ENCODE measurements at regions not wholly inside any gene's neighbourhood (a gene's known extent, or its start where the extent isn't known, plus 50 kb on each side); places are given as distances from the start of the nearest gene placed in this dataset.

GRCh38 chr5:73295921-73296320 lies 122.9 kb downstream of the TMEM174 start (continued):
- TF ChIP-seq GABPA (IDR thresholded peaks at IDR 0.05; ENCODE audit: low read depth): no peak
- no peak for TF ChIP-seq MTA3 (IDR thresholded peaks at IDR 0.05; ENCODE audit: borderline replicate concordance, low read length)
- TF ChIP-seq SKIL (IDR thresholded peaks at IDR 0.05; ENCODE audit: low read depth, poor library complexity, severe bottlenecking): no peak
- no peak for TF ChIP-seq CBX3 (IDR thresholded peaks at IDR 0.05; ENCODE audit: borderline replicate concordance, low read depth)
- TF ChIP-seq ZNF274 (IDR thresholded peaks at IDR 0.05; ENCODE audit: insufficient read depth, insufficient read length): no peak
- no peak for TF ChIP-seq SIN3A (IDR thresholded peaks at IDR 0.05; ENCODE audit: low read depth, low read length)

GRCh38 chr5:73295447-73295846 lies 122.5 kb downstream of the TMEM174 start:
- Histone ChIP-seq H3K27ac (ENCODE audit: control insufficient read depth, insufficient read depth) (no peak overlapping the region), H2AFZ (ENCODE audit: control insufficient read depth, low read depth, low read length) (no peak overlapping the region), H3K79me2 (ENCODE audit: control insufficient read depth, insufficient read depth, low read length) (no peaks in the 10 kb centered on the region), H3K27me3 (replicated peaks in 1 of 2; ENCODE audit: control insufficient read depth in 2 of 2, insufficient read depth in 2 of 2, low read length in 1 of 2) (peaks cover 7 to 23% of the 10 kb centered on the region in 2 experiments), H3K9ac (ENCODE audit: control insufficient read depth, insufficient read depth, low read length) (no peak overlapping the region), H3K4me2 (ENCODE audit: control insufficient read depth, insufficient read depth) (no peak overlapping the region), H4K20me1 (ENCODE audit: control insufficient read depth, insufficient read depth) (no peaks in the 10 kb centered on the region; the same call in 1 of the 2 replicates), H3K4me1 (ENCODE audit: control insufficient read depth, insufficient read depth, low read length) (no peaks in the 10 kb centered on the region), H3K9me3 (replicated peaks; ENCODE audit: control insufficient read depth, insufficient read depth, low read length) (no peaks in the 10 kb centered on the region), H3K36me3 (ENCODE audit: control insufficient read depth in 2 of 2, insufficient read depth in 2 of 2, low read length in 1 of 2) (no peaks in the 10 kb centered on the region), H3K4me3 (no peak overlapping the region)
- no peak for FAIRE-seq
- no peak for DNase-seq (ENCODE audit: low read depth, low spot score)
- no peak for TF ChIP-seq MEF2B (IDR thresholded peaks at IDR 0.05; ENCODE audit: partially characterized antibody, poor library complexity, severe bottlenecking)
- TF ChIP-seq, protein P1, sequence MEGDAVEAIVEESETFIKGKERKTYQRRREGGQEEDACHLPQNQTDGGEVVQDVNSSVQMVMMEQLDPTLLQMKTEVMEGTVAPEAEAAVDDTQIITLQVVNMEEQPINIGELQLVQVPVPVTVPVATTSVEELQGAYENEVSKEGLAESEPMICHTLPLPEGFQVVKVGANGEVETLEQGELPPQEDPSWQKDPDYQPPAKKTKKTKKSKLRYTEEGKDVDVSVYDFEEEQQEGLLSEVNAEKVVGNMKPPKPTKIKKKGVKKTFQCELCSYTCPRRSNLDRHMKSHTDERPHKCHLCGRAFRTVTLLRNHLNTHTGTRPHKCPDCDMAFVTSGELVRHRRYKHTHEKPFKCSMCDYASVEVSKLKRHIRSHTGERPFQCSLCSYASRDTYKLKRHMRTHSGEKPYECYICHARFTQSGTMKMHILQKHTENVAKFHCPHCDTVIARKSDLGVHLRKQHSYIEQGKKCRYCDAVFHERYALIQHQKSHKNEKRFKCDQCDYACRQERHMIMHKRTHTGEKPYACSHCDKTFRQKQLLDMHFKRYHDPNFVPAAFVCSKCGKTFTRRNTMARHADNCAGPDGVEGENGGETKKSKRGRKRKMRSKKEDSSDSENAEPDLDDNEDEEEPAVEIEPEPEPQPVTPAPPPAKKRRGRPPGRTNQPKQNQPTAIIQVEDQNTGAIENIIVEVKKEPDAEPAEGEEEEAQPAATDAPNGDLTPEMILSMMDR (IDR thresholded peaks at IDR 0.05 in 2 of 3, conservative IDR thresholded peaks at IDR 0.05 in 1 of 3; ENCODE audit: control insufficient read depth in 2 of 3, extremely low read depth in 1 of 3, insufficient read depth in 1 of 3, low read depth in 3 of 3, low read length in 3 of 3): no peak
- TF ChIP-seq, protein P2, sequence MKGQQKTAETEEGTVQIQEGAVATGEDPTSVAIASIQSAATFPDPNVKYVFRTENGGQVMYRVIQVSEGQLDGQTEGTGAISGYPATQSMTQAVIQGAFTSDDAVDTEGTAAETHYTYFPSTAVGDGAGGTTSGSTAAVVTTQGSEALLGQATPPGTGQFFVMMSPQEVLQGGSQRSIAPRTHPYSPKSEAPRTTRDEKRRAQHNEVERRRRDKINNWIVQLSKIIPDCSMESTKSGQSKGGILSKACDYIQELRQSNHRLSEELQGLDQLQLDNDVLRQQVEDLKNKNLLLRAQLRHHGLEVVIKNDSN (IDR thresholded peaks at IDR 0.05; ENCODE audit: borderline replicate concordance, extremely low read length, insufficient read depth, low read depth, low read length): no peak
- WGBS (ENCODE audit: insufficient coverage, insufficient replicate concordance, low lambda C conversion rate, missing lambda C conversion rate): 43% methylated on average over 2 of the region's 2 CpGs
- CTCF ChIA-PET: no interaction called here
- SMC1A ChIA-PET (ENCODE audit: uncharacterized antibody, unreplicated experiment): interaction anchor here (1.5 kb wide), 1 partner anchor 13 kb away, joined by 3 read pairs; no protein-coding TSS in a partner anchor
- intact Hi-C loops (cut with micrococcal nuclease; ENCODE audit: unreplicated experiment) (no loop called here), in situ Hi-C loops (cut with MboI) (no loop called here)
- POLR2A ChIA-PET: no interaction called here
- ATAC-seq: no peak
- BruUV-seq (replicated peaks): no TSS peak
- RAD21 ChIA-PET (ENCODE audit: unreplicated experiment): no interaction called here
